ENCODE measurements at regions not wholly inside any gene's neighbourhood (a gene's known extent, or its start where the extent isn't known, plus 50 kb on each side); places are given as distances from the start of the nearest gene placed in this dataset.

- no peaks in the 10 kb centered on the region for H3K36me3 ChIP-seq (ENCODE audit: control insufficient read depth, insufficient read depth, low read length, severe bottlenecking)
- DNase-seq (ENCODE audit: low read depth): peak; percentile 21
- no peaks in the 10 kb centered on the region for H3K9me3 ChIP-seq (ENCODE audit: control insufficient read depth, low read length)
- H3K4me3 ChIP-seq (ENCODE audit: low read length): no peak overlapping the region
- no peak overlapping the region for H3K9ac ChIP-seq (ENCODE audit: low read length)
- peaks cover 47% of the 10 kb centered on the region for H3K4me1 ChIP-seq (ENCODE audit: control insufficient read depth, insufficient read depth, low read length)
- H3K27me3 ChIP-seq (replicated peaks; ENCODE audit: control insufficient read depth, insufficient read depth, low read length): no peaks in the 10 kb centered on the region
Measured at GRCh38 chr18:34595690-34596089, 114.4 kb upstream of the DTNA start.

GRCh38 chr18:34598120-34598635 is 111.9 kb upstream of the DTNA start:
- Histone ChIP-seq H3K9ac (ENCODE audit: low read length) (no peak overlapping the region), H3K9me3 (ENCODE audit: control insufficient read depth, low read length) (no peaks in the 10 kb centered on the region), H3K36me3 (ENCODE audit: control insufficient read depth, insufficient read depth, low read length, severe bottlenecking) (no peaks in the 10 kb centered on the region), H3K4me1 (ENCODE audit: control insufficient read depth, insufficient read depth, low read length) (peaks cover 35% of the 10 kb centered on the region), H3K4me3 (ENCODE audit: low read length) (no peak overlapping the region), H3K27me3 (replicated peaks; ENCODE audit: control insufficient read depth, insufficient read depth, low read length) (no peaks in the 10 kb centered on the region)
- peak; percentile 22 for DNase-seq (ENCODE audit: low read depth)

GRCh38 chr18:34600158-34600557 is 109.9 kb upstream of the DTNA start:
- H3K27me3 ChIP-seq (replicated peaks; ENCODE audit: control insufficient read depth, insufficient read depth, low read length): no peaks in the 10 kb centered on the region
- H3K9me3 ChIP-seq (ENCODE audit: control insufficient read depth, low read length): no peaks in the 10 kb centered on the region
- peak overlapping the region; percentile 22 for H3K9ac ChIP-seq (ENCODE audit: low read length)
- no peaks in the 10 kb centered on the region for H3K36me3 ChIP-seq (ENCODE audit: control insufficient read depth, insufficient read depth, low read length, severe bottlenecking)
- peaks cover 31% of the 10 kb centered on the region for H3K4me1 ChIP-seq (ENCODE audit: control insufficient read depth, insufficient read depth, low read length)
- peak; percentile 67 for DNase-seq (ENCODE audit: low read depth)
- H3K4me3 ChIP-seq (ENCODE audit: low read length): no peak overlapping the region

- Histone ChIP-seq H3K27me3 (replicated peaks; ENCODE audit: control insufficient read depth, insufficient read depth, low read length) (no peaks in the 10 kb centered on the region), H3K9ac (ENCODE audit: low read length) (no peak overlapping the region), H3K9me3 (ENCODE audit: control insufficient read depth, low read length) (no peaks in the 10 kb centered on the region), H3K4me3 (ENCODE audit: low read length) (no peak overlapping the region), H3K4me1 (ENCODE audit: control insufficient read depth, insufficient read depth, low read length) (peaks cover 38% of the 10 kb centered on the region), H3K36me3 (ENCODE audit: control insufficient read depth, insufficient read depth, low read length, severe bottlenecking) (no peaks in the 10 kb centered on the region)
- DNase-seq (ENCODE audit: low read depth): no peak
Measured at GRCh38 chr18:34600874-34601656, 109.0 kb upstream of the DTNA start.

- Histone ChIP-seq H3K9ac (ENCODE audit: low read length) (no peak overlapping the region), H3K4me3 (ENCODE audit: low read length) (no peak overlapping the region), H3K27me3 (replicated peaks; ENCODE audit: control insufficient read depth, insufficient read depth, low read length) (no peaks in the 10 kb centered on the region), H3K9me3 (ENCODE audit: control insufficient read depth, low read length) (no peaks in the 10 kb centered on the region), H3K36me3 (ENCODE audit: control insufficient read depth, insufficient read depth, low read length, severe bottlenecking) (no peaks in the 10 kb centered on the region), H3K4me1 (ENCODE audit: control insufficient read depth, insufficient read depth, low read length) (peaks cover 53% of the 10 kb centered on the region)
- no peak for DNase-seq (ENCODE audit: low read depth)
Measured at GRCh38 chr18:34604591-34604990, 105.5 kb upstream of the DTNA start.

- H3K4me1 ChIP-seq (ENCODE audit: control insufficient read depth, insufficient read depth, low read length): peaks cover 39% of the 10 kb centered on the region
- no peaks in the 10 kb centered on the region for H3K27me3 ChIP-seq (replicated peaks; ENCODE audit: control insufficient read depth, insufficient read depth, low read length)
- DNase-seq (ENCODE audit: low read depth): no peak
- no peak overlapping the region for H3K4me3 ChIP-seq (ENCODE audit: low read length)
- no peaks in the 10 kb centered on the region for H3K36me3 ChIP-seq (ENCODE audit: control insufficient read depth, insufficient read depth, low read length, severe bottlenecking)
- no peak overlapping the region for H3K9ac ChIP-seq (ENCODE audit: low read length)
- H3K9me3 ChIP-seq (ENCODE audit: control insufficient read depth, low read length): no peaks in the 10 kb centered on the region
Measured at GRCh38 chr18:34606851-34607250, 103.2 kb upstream of the DTNA start.

GRCh38 chr18:34608064-34608463 is 102.0 kb upstream of the DTNA start:
- Histone ChIP-seq H3K4me1 (ENCODE audit: control insufficient read depth, insufficient read depth, low read length) (peaks cover 39% of the 10 kb centered on the region), H3K27me3 (replicated peaks; ENCODE audit: control insufficient read depth, insufficient read depth, low read length) (no peaks in the 10 kb centered on the region), H3K36me3 (ENCODE audit: control insufficient read depth, insufficient read depth, low read length, severe bottlenecking) (no peaks in the 10 kb centered on the region), H3K4me3 (ENCODE audit: low read length) (no peak overlapping the region), H3K9me3 (ENCODE audit: control insufficient read depth, low read length) (no peaks in the 10 kb centered on the region), H3K9ac (ENCODE audit: low read length) (peak overlapping the region; percentile 42)
- no peak for DNase-seq (ENCODE audit: low read depth)

GRCh38 chr18:34609986-34610648 is 100.0 kb upstream of the DTNA start:
- Histone ChIP-seq H3K4me1 (ENCODE audit: control insufficient read depth, insufficient read depth, low read length) (peaks cover 31% of the 10 kb centered on the region), H3K9me3 (ENCODE audit: control insufficient read depth, low read length) (no peaks in the 10 kb centered on the region), H3K9ac (ENCODE audit: low read length) (no peak overlapping the region), H3K36me3 (ENCODE audit: control insufficient read depth, insufficient read depth, low read length, severe bottlenecking) (no peaks in the 10 kb centered on the region), H3K27me3 (replicated peaks; ENCODE audit: control insufficient read depth, insufficient read depth, low read length) (no peaks in the 10 kb centered on the region), H3K4me3 (ENCODE audit: low read length) (no peak overlapping the region)
- DNase-seq (ENCODE audit: low read depth): peak; percentile 9

GRCh38 chr18:34611904-34612303 is 98.2 kb upstream of the DTNA start:
- H3K36me3 ChIP-seq (ENCODE audit: control insufficient read depth, insufficient read depth, low read length, severe bottlenecking): no peaks in the 10 kb centered on the region
- H3K4me1 ChIP-seq (ENCODE audit: control insufficient read depth, insufficient read depth, low read length): peaks cover 16% of the 10 kb centered on the region
- H3K27me3 ChIP-seq (replicated peaks; ENCODE audit: control insufficient read depth, insufficient read depth, low read length): no peaks in the 10 kb centered on the region
- DNase-seq (ENCODE audit: low read depth): no peak
- H3K9me3 ChIP-seq (ENCODE audit: control insufficient read depth, low read length): peaks cover 5% of the 10 kb centered on the region
- no peak overlapping the region for H3K9ac ChIP-seq (ENCODE audit: low read length)
- H3K4me3 ChIP-seq (ENCODE audit: low read length): no peak overlapping the region

- Histone ChIP-seq H3K36me3 (ENCODE audit: control insufficient read depth, insufficient read depth, low read length, severe bottlenecking) (no peaks in the 10 kb centered on the region), H3K9ac (ENCODE audit: low read length) (no peak overlapping the region), H3K4me1 (ENCODE audit: control insufficient read depth, insufficient read depth, low read length) (no peaks in the 10 kb centered on the region), H3K4me3 (ENCODE audit: low read length) (no peak overlapping the region), H3K9me3 (ENCODE audit: control insufficient read depth, low read length) (peaks cover 12% of the 10 kb centered on the region), H3K27me3 (replicated peaks; ENCODE audit: control insufficient read depth, insufficient read depth, low read length) (no peaks in the 10 kb centered on the region)
- DNase-seq (ENCODE audit: low read depth): no peak
Measured at GRCh38 chr18:34620258-34620861, 89.7 kb upstream of the DTNA start.

- H3K9ac ChIP-seq (ENCODE audit: low read length): no peak overlapping the region
- H3K9me3 ChIP-seq (ENCODE audit: control insufficient read depth, low read length): peaks cover 6% of the 10 kb centered on the region
- H3K27me3 ChIP-seq (replicated peaks; ENCODE audit: control insufficient read depth, insufficient read depth, low read length): no peaks in the 10 kb centered on the region
- H3K4me3 ChIP-seq (ENCODE audit: low read length): no peak overlapping the region
- H3K4me1 ChIP-seq (ENCODE audit: control insufficient read depth, insufficient read depth, low read length): peaks cover 5% of the 10 kb centered on the region
- H3K36me3 ChIP-seq (ENCODE audit: control insufficient read depth, insufficient read depth, low read length, severe bottlenecking): no peaks in the 10 kb centered on the region
- no peak for DNase-seq (ENCODE audit: low read depth)
Measured at GRCh38 chr18:34623557-34623956, 86.5 kb upstream of the DTNA start.

Data from adipocyte (in vitro differentiated cells).